ENCODE measurements at regions not wholly inside any gene's neighbourhood (a gene's known extent, or its start where the extent isn't known, plus 50 kb on each side); places are given as distances from the start of the nearest gene placed in this dataset.

- Mint-ChIP-seq H3K4me1 (peaks cover 7% of the 10 kb centered on the region), H3K27me3 (ENCODE audit: insufficient read depth, low read depth) (no peaks in the 10 kb centered on the region)
- no peak for DNase-seq (ENCODE audit: low spot score)
These were observed 530.9 kb upstream of the TGFBR2 start for GRCh38 chr3:30075514-30075913.

GRCh38 chr3:30076899-30077298, 529.5 kb upstream of the TGFBR2 start:
- DNase-seq (ENCODE audit: low spot score) = no peak
- Histone ChIP-seq H3K36me3 (no peaks in the 10 kb centered on the region), H3K27ac (no peak overlapping the region), H3K9ac (no peak overlapping the region), H3K9me3 (ENCODE audit: low read depth) (no peaks in the 10 kb centered on the region), H4K20me1 (ENCODE audit: low read depth) (no peaks in the 10 kb centered on the region), H3K4me2 (no peak overlapping the region), H3K4me3 (no peak overlapping the region), H3K79me2 (ENCODE audit: low read depth) (no peaks in the 10 kb centered on the region), H3F3A (ENCODE audit: low read depth) (no peaks in the 10 kb centered on the region), H3K27me3 (peaks cover 25% of the 10 kb centered on the region), H2AFZ (replicated peaks) (no peak overlapping the region), H3K4me1 (no peaks in the 10 kb centered on the region)
- TF ChIP-seq EZH2phosphoT487 (IDR thresholded peaks at IDR 0.05) = no peak
- TF ChIP-seq, protein P1, sequence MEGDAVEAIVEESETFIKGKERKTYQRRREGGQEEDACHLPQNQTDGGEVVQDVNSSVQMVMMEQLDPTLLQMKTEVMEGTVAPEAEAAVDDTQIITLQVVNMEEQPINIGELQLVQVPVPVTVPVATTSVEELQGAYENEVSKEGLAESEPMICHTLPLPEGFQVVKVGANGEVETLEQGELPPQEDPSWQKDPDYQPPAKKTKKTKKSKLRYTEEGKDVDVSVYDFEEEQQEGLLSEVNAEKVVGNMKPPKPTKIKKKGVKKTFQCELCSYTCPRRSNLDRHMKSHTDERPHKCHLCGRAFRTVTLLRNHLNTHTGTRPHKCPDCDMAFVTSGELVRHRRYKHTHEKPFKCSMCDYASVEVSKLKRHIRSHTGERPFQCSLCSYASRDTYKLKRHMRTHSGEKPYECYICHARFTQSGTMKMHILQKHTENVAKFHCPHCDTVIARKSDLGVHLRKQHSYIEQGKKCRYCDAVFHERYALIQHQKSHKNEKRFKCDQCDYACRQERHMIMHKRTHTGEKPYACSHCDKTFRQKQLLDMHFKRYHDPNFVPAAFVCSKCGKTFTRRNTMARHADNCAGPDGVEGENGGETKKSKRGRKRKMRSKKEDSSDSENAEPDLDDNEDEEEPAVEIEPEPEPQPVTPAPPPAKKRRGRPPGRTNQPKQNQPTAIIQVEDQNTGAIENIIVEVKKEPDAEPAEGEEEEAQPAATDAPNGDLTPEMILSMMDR (IDR thresholded peaks at IDR 0.05) = no peak
- H3K4me1 Mint-ChIP-seq = peaks cover 10% of the 10 kb centered on the region
- no peaks in the 10 kb centered on the region for H3K27me3 Mint-ChIP-seq (ENCODE audit: insufficient read depth, low read depth)
- H3K36me3 Mint-ChIP-seq = peaks cover 2% of the 10 kb centered on the region
- H3K4me3 Mint-ChIP-seq = no peak overlapping the region
- H3K27ac Mint-ChIP-seq = no peak overlapping the region
- H3K9me3 Mint-ChIP-seq = peaks cover 13% of the 10 kb centered on the region

More at GRCh38 chr3:30075514-30075913, 530.9 kb upstream of the TGFBR2 start:
- no peak overlapping the region for H3K4me3 ChIP-seq
- H3K27me3 ChIP-seq = peaks cover 11% of the 10 kb centered on the region
- H3K4me1 ChIP-seq = no peaks in the 10 kb centered on the region
- H3F3A ChIP-seq (ENCODE audit: low read depth) = no peaks in the 10 kb centered on the region
- H3K27ac Mint-ChIP-seq = no peak overlapping the region
- no peak overlapping the region for H3K4me3 Mint-ChIP-seq
- no peaks in the 10 kb centered on the region for H3K36me3 ChIP-seq
- H2AFZ ChIP-seq (replicated peaks) = no peak overlapping the region
- peaks cover 14% of the 10 kb centered on the region for H3K9me3 Mint-ChIP-seq
- H4K20me1 ChIP-seq (ENCODE audit: low read depth) = no peaks in the 10 kb centered on the region
- no peaks in the 10 kb centered on the region for H3K79me2 ChIP-seq (ENCODE audit: low read depth)
- H3K27ac ChIP-seq = no peak overlapping the region
- H3K9ac ChIP-seq = no peak overlapping the region
- H3K4me2 ChIP-seq = no peak overlapping the region
- no peaks in the 10 kb centered on the region for H3K36me3 Mint-ChIP-seq
- TF ChIP-seq EZH2 (IDR thresholded peaks at IDR 0.05) (no peak), EZH2phosphoT487 (IDR thresholded peaks at IDR 0.05) (no peak)
- TF ChIP-seq, protein P1 (IDR thresholded peaks at IDR 0.05) = no peak
- H3K9me3 ChIP-seq (ENCODE audit: low read depth) = no peaks in the 10 kb centered on the region

DNA sequence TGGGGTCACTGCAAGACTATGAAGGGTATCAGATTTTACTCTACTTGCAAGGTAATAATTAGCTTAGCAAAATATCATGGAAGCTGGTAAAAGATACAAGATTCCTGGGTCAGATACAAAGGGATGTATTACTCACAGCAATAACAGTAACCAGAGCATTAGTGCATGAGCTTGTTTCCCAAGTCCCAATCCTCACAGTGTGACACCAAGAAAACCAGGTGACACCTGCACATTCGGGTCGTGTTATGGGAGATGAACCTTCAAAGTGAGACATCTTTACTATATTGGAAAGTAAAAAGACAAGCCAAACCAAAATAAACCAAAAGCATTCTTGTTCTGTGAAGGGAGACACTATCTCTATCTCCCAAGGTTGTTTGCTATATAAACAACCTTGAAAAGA, 528.7 kb upstream of the TGFBR2 start:
- Histone ChIP-seq H3K4me2 (no peak overlapping the region), H3K9me3 (ENCODE audit: low read depth) (no peaks in the 10 kb centered on the region)

More for the DNA sequence above, 528.7 kb upstream of the TGFBR2 start:
- no peaks in the 10 kb centered on the region for H3K79me2 ChIP-seq (ENCODE audit: low read depth)
- no peak overlapping the region for H3K27ac ChIP-seq
- H3K27me3 ChIP-seq = peaks cover 34% of the 10 kb centered on the region
- no peaks in the 10 kb centered on the region for H3F3A ChIP-seq (ENCODE audit: low read depth)
- no peak overlapping the region for H3K4me3 ChIP-seq
- peaks cover 5% of the 10 kb centered on the region for H3K4me1 ChIP-seq
- no peak overlapping the region for H3K27ac Mint-ChIP-seq
- no peak for DNase-seq (ENCODE audit: low spot score)
- H3K4me3 Mint-ChIP-seq = no peak overlapping the region
- H4K20me1 ChIP-seq (ENCODE audit: low read depth) = no peaks in the 10 kb centered on the region
- peaks cover 14% of the 10 kb centered on the region for H3K4me1 Mint-ChIP-seq
- H3K9me3 Mint-ChIP-seq = peaks cover 15% of the 10 kb centered on the region
- no peaks in the 10 kb centered on the region for H3K36me3 ChIP-seq
- peaks cover 5% of the 10 kb centered on the region for H3K27me3 Mint-ChIP-seq (ENCODE audit: insufficient read depth, low read depth)
- H2AFZ ChIP-seq (replicated peaks) = no peak overlapping the region
- no peak overlapping the region for H3K9ac ChIP-seq
- peaks cover 2% of the 10 kb centered on the region for H3K36me3 Mint-ChIP-seq
- TF ChIP-seq, protein P1 (IDR thresholded peaks at IDR 0.05) = no peak
- TF ChIP-seq EZH2 (IDR thresholded peaks at IDR 0.05) (no peak), EZH2phosphoT487 (IDR thresholded peaks at IDR 0.05) (no peak)

Measured in neural progenitor cell (in vitro differentiated cells).